Uterus (tissue), 3 donors: ENCODE measurements at regions not wholly inside any gene's neighbourhood (a gene's known extent, or its start where the extent isn't known, plus 50 kb on each side); places are given as distances from the start of the nearest gene placed in this dataset.
A peak's percentile ranks its signal among the peaks of the same experiment; 100 is the strongest.

Experiments
- DNase-seq, 2 donors: peaks; one replicate each; pipeline ENCODE4 v3.0.0-alpha.2; 2019 to 2020
- H3K27ac ChIP-seq, 2 donors: fragments of 200-600 bp; sonication (generic); 1 replicate in 1 of 2; 2 replicates in 1 of 2; pipeline ENCODE4 v1.5.1; 2016 to 2018
- H3K27me3 ChIP-seq, 2 donors: fragments of 200-600 bp; sonication (generic); one replicate each; pipeline ENCODE4 v1.5.1; 2018 to 2019; ENCODE audit warnings: control low read depth in 1 of 2
- H3K36me3 ChIP-seq, 2 donors: fragments of 200-600 bp; sonication (generic); one replicate each; pipeline ENCODE4 v1.5.1; 2019; ENCODE audit warnings: control low read depth in 1 of 2
- H3K4me1 ChIP-seq, 2 donors: fragments of 200-600 bp; sonication (generic); one replicate each; pipeline ENCODE4 v1.5.1; 2018 to 2019; ENCODE audit warnings: control low read depth in 1 of 2
- H3K4me3 ChIP-seq, 2 donors: fragments of 200-600 bp; sonication (generic); 1 replicate in 1 of 2; 2 replicates in 1 of 2; pipeline ENCODE4 v1.5.1; 2018 to 2019; ENCODE audit warnings: mild to moderate bottlenecking in 1 of 2
- H3K9me3 ChIP-seq, 2 donors: fragments of 200-600 bp; sonication (generic); one replicate each; pipeline ENCODE4 v1.5.1; 2019; ENCODE audit warnings: control low read depth in 1 of 2
- POLR2A ChIP-seq, 2 donors: fragments of 450-650 bp; IDR thresholded peaks; one replicate each; pipeline ENCODE4 v1.6.1; 2016; ENCODE audit warnings: antibody characterized with exemption in 2 of 2, mild to moderate bottlenecking in 1 of 2, moderate library complexity in 1 of 2
- intact Hi-C: fragments of 100-400 bp; cut with DNase I; formaldehyde crosslinking; loops from one replicate; pipeline ENCODE4 v1.15.1; 2023; ENCODE audit warnings: low total_unique reads
- TF ChIP-seq, protein P1 (sequence below), 4 experiments: fragments of 200-600 bp in 2 of 4; fragments of 450-650 bp in 2 of 4; sonication (generic) in 2 of 4; IDR thresholded peaks; one replicate each; pipeline ENCODE4 v1.5.1; 2016 to 2019; ENCODE audit warnings: antibody characterized with exemption in 4 of 4, mild to moderate bottlenecking in 2 of 4, moderate library complexity in 1 of 4
- donor health status: DM: yes; HTN: yes; CAD: no.

DNA sequence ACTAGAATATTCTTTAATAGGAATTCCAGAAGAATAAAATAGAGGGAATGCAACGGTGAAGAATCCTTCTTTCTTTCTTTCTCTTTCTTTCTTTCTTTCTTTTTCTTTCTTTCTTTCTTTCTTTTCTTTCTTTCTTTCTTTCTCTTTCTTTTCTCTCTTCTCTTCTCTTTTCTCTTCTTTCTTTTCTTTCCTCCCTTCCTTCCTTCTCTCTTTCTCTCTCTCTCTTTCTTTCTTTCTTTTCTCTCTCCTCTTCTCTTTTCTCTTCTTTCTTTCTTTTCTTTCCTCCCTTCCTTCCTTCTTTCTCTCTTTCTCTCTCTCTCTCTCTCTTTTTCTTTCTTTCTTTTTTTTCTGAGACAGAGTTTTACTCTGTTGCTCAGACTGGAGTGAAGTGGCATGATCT lies 160.8 kb upstream of the PRICKLE1 start:
- Histone ChIP-seq H3K36me3 (no peaks in the 10 kb centered on the region), H3K9me3 (no peaks in the 10 kb centered on the region), H3K27me3 (no peaks in the 10 kb centered on the region), H3K4me3 (no peak overlapping the region), H3K27ac (no peak overlapping the region), H3K4me1 (no peaks in the 10 kb centered on the region)
- intact Hi-C loops = no loop called here
- no peak for TF ChIP-seq POLR2A (IDR thresholded peaks at IDR 0.05)
- TF ChIP-seq, protein P1, sequence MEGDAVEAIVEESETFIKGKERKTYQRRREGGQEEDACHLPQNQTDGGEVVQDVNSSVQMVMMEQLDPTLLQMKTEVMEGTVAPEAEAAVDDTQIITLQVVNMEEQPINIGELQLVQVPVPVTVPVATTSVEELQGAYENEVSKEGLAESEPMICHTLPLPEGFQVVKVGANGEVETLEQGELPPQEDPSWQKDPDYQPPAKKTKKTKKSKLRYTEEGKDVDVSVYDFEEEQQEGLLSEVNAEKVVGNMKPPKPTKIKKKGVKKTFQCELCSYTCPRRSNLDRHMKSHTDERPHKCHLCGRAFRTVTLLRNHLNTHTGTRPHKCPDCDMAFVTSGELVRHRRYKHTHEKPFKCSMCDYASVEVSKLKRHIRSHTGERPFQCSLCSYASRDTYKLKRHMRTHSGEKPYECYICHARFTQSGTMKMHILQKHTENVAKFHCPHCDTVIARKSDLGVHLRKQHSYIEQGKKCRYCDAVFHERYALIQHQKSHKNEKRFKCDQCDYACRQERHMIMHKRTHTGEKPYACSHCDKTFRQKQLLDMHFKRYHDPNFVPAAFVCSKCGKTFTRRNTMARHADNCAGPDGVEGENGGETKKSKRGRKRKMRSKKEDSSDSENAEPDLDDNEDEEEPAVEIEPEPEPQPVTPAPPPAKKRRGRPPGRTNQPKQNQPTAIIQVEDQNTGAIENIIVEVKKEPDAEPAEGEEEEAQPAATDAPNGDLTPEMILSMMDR (IDR thresholded peaks at IDR 0.05) = no peak
- DNase-seq = no peak

DNA sequence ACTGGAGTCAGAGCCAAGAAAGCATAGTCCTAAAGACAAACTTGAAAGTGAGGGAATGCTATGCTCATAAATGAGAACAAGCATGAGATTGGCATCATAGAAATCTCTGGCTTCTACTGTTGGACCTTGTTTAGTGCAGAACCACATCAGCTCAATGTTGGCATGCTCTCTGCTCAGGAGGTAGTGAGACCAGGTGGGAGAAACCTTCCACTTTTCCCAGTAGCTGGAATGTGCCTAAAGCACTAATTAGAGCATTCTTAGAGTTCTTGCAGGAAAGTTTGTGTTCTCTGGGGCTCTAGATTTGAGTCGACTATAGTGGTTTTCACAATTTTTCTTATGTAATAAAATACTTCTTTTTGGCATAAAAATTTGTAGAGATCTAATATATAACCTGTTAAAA lies 159.7 kb upstream of the PRICKLE1 start:
- Histone ChIP-seq H3K9me3 (no peaks in the 10 kb centered on the region), H3K36me3 (no peaks in the 10 kb centered on the region), H3K27me3 (no peaks in the 10 kb centered on the region), H3K4me3 (no peak overlapping the region), H3K4me1 (no peaks in the 10 kb centered on the region), H3K27ac (no peak overlapping the region)
- intact Hi-C loops = no loop called here
- no peak for DNase-seq
- no peak for TF ChIP-seq POLR2A (IDR thresholded peaks at IDR 0.05)
- TF ChIP-seq, protein P1 (IDR thresholded peaks at IDR 0.05) = no peak

DNA sequence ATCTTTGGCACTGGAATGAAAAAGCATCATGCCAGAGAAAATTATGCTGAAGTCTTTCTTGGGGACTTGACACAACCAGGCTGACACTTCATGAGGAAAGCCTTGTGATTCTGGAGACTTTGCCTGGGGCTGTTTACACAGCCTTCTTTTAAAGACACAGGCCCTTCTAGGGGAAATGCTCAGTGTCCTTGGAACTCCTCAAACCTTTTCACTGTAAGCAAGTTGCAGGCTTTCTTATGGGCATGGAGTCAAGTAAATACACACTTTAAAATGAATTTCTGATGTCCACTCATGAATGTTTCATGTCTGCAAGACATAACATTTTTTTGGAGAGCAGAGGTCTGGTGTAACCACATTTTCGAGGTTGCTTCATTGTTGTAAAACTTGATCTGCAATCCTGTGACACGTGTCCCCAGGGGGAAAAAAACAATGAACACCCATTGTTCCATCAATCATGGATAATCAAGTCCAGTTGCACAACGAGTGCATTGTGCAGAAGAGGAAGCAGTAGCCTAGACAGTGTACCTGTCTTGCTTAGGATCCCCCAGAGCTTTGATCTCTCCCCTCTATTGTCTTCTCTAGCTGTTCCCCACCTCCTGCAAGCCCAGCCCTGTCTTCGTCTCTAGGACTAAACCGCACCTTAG lies 155.1 kb upstream of the PRICKLE1 start:
- H3K4me1 ChIP-seq = no peaks in the 10 kb centered on the region
- DNase-seq = peak in 1 of 2 donors; percentile 54
- no peaks in the 10 kb centered on the region for H3K27me3 ChIP-seq
- intact Hi-C loops = no loop called here
- peak overlapping the region in 1 of 2 donors; percentile 24 for H3K27ac ChIP-seq
- H3K36me3 ChIP-seq = no peaks in the 10 kb centered on the region
- no peaks in the 10 kb centered on the region for H3K9me3 ChIP-seq
- H3K4me3 ChIP-seq = no peak overlapping the region
- TF ChIP-seq, protein P1 (IDR thresholded peaks at IDR 0.05) = no peak
- TF ChIP-seq POLR2A (IDR thresholded peaks at IDR 0.05) = no peak

DNA sequence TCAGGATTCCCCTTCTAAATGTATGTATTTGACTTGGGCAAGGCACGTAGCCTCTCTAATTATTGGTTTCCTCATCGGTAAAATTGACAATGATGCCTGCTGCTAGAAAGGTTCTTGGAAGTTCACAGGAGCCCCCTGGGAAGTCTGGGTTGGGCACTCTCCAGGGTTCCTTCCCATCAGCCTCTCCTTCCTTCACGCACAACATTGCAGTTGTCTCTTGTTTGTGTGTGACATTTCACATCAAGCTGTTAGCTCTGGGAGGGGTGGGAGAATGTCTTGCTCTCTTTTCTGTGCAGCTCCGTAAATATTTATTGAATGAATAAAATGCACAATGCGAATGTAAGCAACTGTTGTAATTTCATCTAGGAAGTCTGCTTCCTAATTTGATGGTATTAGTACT lies 153.2 kb upstream of the PRICKLE1 start:
- Histone ChIP-seq H3K27me3 (no peaks in the 10 kb centered on the region), H3K9me3 (no peaks in the 10 kb centered on the region), H3K4me3 (no peak overlapping the region), H3K36me3 (no peaks in the 10 kb centered on the region), H3K4me1 (no peaks in the 10 kb centered on the region), H3K27ac (peak overlapping the region; percentile 36 to 47)
- no peak for DNase-seq
- intact Hi-C loops = no loop called here
- TF ChIP-seq, protein P1 (IDR thresholded peaks at IDR 0.05) = no peak
- no peak for TF ChIP-seq POLR2A (IDR thresholded peaks at IDR 0.05)

DNA sequence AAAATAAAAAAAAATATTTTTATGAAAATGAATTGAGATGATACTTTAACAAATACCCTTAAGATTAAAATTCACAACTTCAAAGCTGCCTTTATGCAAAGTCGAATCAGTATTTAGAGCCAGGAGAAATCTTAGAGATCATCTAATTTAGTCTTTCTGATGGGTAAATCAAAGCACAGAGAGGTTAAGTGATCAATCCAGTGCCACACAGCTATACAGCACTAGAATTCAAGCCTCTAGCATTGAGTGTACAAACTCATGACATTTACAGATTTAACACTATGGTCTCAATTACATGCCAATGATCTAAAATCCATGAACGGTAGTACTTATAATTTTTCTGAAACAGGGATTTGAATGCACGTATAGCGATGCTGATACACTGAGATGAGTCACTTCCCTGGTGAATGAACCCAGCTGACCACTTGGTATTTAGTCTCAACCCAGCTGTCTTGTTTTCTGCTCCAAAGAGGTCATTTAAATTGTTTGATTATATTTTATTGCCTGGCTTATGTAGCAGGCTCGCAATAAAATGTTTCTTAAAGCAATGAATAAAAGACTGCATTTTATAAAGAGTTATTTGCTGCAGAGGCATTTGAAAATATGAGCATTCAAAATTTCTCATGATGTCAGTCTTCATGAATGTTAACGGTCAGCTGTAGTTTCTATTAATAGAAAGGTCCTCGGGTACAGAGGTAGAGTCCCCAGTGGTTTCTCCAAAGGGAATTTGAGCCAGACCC lies 152.4 kb upstream of the PRICKLE1 start:
- peak overlapping the region; percentile 7 to 47 for H3K27ac ChIP-seq
- H3K36me3 ChIP-seq = no peaks in the 10 kb centered on the region
- TF ChIP-seq, protein P1 (IDR thresholded peaks at IDR 0.05) = no peak
- no peak for TF ChIP-seq POLR2A (IDR thresholded peaks at IDR 0.05)
- H3K27me3 ChIP-seq = no peaks in the 10 kb centered on the region
- no peaks in the 10 kb centered on the region for H3K9me3 ChIP-seq
- DNase-seq = no peak
- no peaks in the 10 kb centered on the region for H3K4me1 ChIP-seq
- intact Hi-C loops = no loop called here
- no peak overlapping the region for H3K4me3 ChIP-seq
